ENCODE measurements at regions not wholly inside any gene's neighbourhood (a gene's known extent, or its start where the extent isn't known, plus 50 kb on each side); places are given as distances from the start of the nearest gene placed in this dataset.

GRCh38 chr22:47269516-47270088 is 507.2 kb downstream of the TBC1D22A start:
- H3K79me1 ChIP-seq (ENCODE audit: low read depth in 1 of 2, low read length in 2 of 2) = no peaks in the 10 kb centered on the region
- in situ Hi-C loops (cut with MboI; ENCODE audit: low sequenced_read_pairs) (no loop called here), dilution Hi-C loops (cut with HindIII; ENCODE audit: low sequenced_read_pairs, unreplicated experiment) (no loop called here), intact Hi-C loops (cut with micrococcal nuclease) (no loop called here)
- no peak overlapping the region for H4K91ac ChIP-seq (ENCODE audit: insufficient read depth, low read depth, low read length)
- H3K27me3 ChIP-seq (ENCODE audit: control insufficient read depth, insufficient read depth, low read length) = no peaks in the 10 kb centered on the region; the same call in 1 of the 2 replicates
- H3K4me1 ChIP-seq (ENCODE audit: control insufficient read depth, insufficient read depth, low read length) = no peaks in the 10 kb centered on the region
- H3K56ac ChIP-seq (ENCODE audit: extremely low read depth, insufficient read depth, low read length) = no peak overlapping the region
- H2AK9ac ChIP-seq (replicated peaks; ENCODE audit: low read depth, low read length, poor library complexity) = no peak overlapping the region
- TF ChIP-seq BHLHE40 (IDR thresholded peaks at IDR 0.05; ENCODE audit: low read depth, low read length) = no peak
- TF ChIP-seq NFE2L2 (IDR thresholded peaks at IDR 0.05; ENCODE audit: low read depth, low read length) = no peak
- TF ChIP-seq POLR2A (IDR thresholded peaks at IDR 0.05; ENCODE audit: low read depth, low read length) = no peak
- no peak for TF ChIP-seq MAFK (IDR thresholded peaks at IDR 0.05; ENCODE audit: low read depth, low read length)
- H3K9me3 ChIP-seq (ENCODE audit: control insufficient read depth, insufficient read depth, low read length) = peaks cover 10% of the 10 kb centered on the region; the same call in 1 of the 2 replicates
- H2BK5ac ChIP-seq (ENCODE audit: low read depth, low read length, poor library complexity, severe bottlenecking) = no peak overlapping the region
- no peak overlapping the region for H4K8ac ChIP-seq (ENCODE audit: low read depth in 2 of 2, low read length in 2 of 2)
- POLR2A ChIA-PET (ENCODE audit: unreplicated experiment) = no interaction called here
- no peak overlapping the region for H3K18ac ChIP-seq (ENCODE audit: low read depth, low read length)
- BruUV-seq (replicated peaks) = no TSS peak
- no peak overlapping the region for H3K4me3 ChIP-seq (ENCODE audit: insufficient read depth, low read depth, low read length)
- H2BK20ac ChIP-seq (ENCODE audit: low read depth, low read length) = no peak overlapping the region
- H3K9me1 ChIP-seq (ENCODE audit: insufficient read depth, low read length) = no peaks in the 10 kb centered on the region
- H3K4ac ChIP-seq (ENCODE audit: low read depth, low read length) = no peak overlapping the region
- no peak overlapping the region for H2AK5ac ChIP-seq (ENCODE audit: low read depth, low read length)
- H3K4me2 ChIP-seq (ENCODE audit: low read depth, low read length) = no peak overlapping the region
- no peak overlapping the region for H3K27ac ChIP-seq (ENCODE audit: insufficient read depth, low read length)
- WGBS, 2 experiments (ENCODE audit: extremely low coverage in 2 of 2, insufficient read length in 1 of 2) = no CpG with 5 or more reads among the region's 6 CpGs
- H4K5ac ChIP-seq (ENCODE audit: low read depth, low read length) = no peak overlapping the region
- H3K36me3 ChIP-seq (ENCODE audit: control insufficient read depth, insufficient read depth, low read length) = no peaks in the 10 kb centered on the region
- ATAC-seq (ENCODE audit: low read depth) = no peak
- no peaks in the 10 kb centered on the region for H4K20me1 ChIP-seq (ENCODE audit: insufficient read depth, low read length)
- no peak overlapping the region for H3K14ac ChIP-seq (replicated peaks; ENCODE audit: low read depth, low read length)
- H3K23ac ChIP-seq (ENCODE audit: low read depth, low read length) = no peak overlapping the region
- no peak overlapping the region for H2AFZ ChIP-seq (replicated peaks; ENCODE audit: low read length, poor library complexity)
- no peak overlapping the region for H2BK15ac ChIP-seq (ENCODE audit: low read depth, low read length)
- H2BK120ac ChIP-seq (ENCODE audit: low read depth, low read length) = no peak overlapping the region
- CTCF ChIA-PET = no interaction called here
- no peak overlapping the region for H3K9ac ChIP-seq (ENCODE audit: low read depth, low read length)
- no peak for DNase-seq

Data from IMR-90 (cell line).